LNCaP clone FGC (cell line): ENCODE measurements at regions not wholly inside any gene's neighbourhood (a gene's known extent, or its start where the extent isn't known, plus 50 kb on each side); places are given as distances from the start of the nearest gene placed in this dataset.

Experiments used
- DNase-seq: peaks from one replicate; pipeline ENCODE4 v3.0.0-alpha.2; 2011; ENCODE audit warnings: low read depth
- H3K4me3 ChIP-seq: 2 replicates; pipeline ENCODE4 v1.5.1; 2011; ENCODE audit warnings: mild to moderate bottlenecking, low read depth, low read length, control low read depth
- CTCF ChIP-seq: IDR thresholded peaks from 2 replicates; pipeline ENCODE4 v1.5.1; 2012; ENCODE audit warnings: mild to moderate bottlenecking; ENCODE audit not compliant: control insufficient read depth, insufficient read depth; ENCODE audit errors: extremely low read depth

DNA sequence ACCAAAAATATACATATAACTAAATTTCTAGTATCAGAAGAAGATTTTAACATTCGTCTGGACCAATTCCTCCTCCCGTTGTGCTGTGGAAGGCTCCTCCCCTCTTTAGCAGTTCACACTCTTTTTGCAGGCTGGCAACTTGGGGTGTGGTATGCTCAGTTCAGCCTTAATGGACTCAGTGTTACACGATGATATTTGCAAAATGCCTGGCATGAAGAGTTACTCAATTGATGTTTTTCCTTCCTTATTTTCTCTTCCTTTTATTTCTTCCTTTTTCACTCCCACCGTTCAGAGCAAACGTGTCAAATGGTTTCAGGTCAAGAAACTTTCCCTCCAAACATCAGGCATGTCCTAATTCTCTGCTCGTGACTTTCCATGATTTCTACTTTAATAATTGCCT, 248.3 kb downstream of the PHF14 start:
- TF ChIP-seq CTCF = no peak
- DNase-seq = no peak
- no peak overlapping the region for H3K4me3 ChIP-seq

DNA sequence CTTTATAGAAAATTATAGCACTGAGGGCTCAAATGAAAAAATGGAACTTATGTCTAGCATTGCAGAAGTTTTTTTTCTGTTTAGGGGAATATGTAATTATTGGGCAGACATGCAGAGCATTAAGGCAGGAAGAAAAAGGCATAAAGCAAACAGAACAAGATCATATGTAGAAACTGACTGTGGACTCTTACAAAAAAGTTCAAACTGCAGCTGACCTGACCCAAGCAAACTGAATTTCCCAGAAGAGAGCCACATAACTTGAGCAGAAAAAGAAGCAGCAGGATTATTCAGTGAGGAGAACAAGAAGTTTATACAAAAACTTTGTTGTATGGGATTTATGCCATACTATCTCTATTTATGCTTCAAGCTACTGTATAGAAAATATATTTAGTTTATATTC, 250.9 kb downstream of the PHF14 start:
- no peak for DNase-seq
- no peak overlapping the region for H3K4me3 ChIP-seq
- TF ChIP-seq CTCF = no peak

- H3K4me3 ChIP-seq = no peak overlapping the region
- no peak for TF ChIP-seq CTCF
- peak; percentile 94 for DNase-seq
Observed at GRCh38 chr7:11228515-11228914, 254.8 kb downstream of the PHF14 start.

GRCh38 chr7:11231190-11231589, 257.5 kb downstream of the PHF14 start:
- H3K4me3 ChIP-seq = no peak overlapping the region
- no peak for TF ChIP-seq CTCF
- no peak for DNase-seq

- no peak for DNase-seq
- no peak for TF ChIP-seq CTCF
- no peak overlapping the region for H3K4me3 ChIP-seq
Observed at GRCh38 chr7:11232462-11232861, 258.8 kb downstream of the PHF14 start.

DNA sequence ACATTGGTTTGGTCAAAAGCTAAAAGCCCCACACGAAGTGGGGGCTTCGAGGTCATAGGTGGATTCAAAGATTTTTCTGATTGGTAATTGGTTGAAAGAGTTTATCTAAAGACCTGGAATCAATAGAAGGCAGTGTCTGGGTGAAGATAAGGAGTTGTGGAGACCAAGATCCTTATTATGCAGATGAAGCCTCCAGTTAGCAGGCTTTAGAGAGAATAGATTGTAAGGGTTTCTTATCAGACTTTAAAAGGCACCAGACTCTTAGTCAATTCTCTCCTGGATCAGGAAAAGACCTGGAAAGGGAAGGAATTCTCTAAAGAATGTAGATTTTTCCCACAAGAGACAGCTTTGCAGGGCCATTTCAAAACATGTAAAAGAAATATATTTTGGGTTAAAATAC, 260.2 kb downstream of the PHF14 start:
- H3K4me3 ChIP-seq = no peak overlapping the region
- no peak for TF ChIP-seq CTCF
- DNase-seq = no peak

GRCh38 chr7:11235491-11235890, 261.8 kb downstream of the PHF14 start:
- DNase-seq = no peak
- TF ChIP-seq CTCF = no peak
- H3K4me3 ChIP-seq = no peak overlapping the region
